ENCODE measurements at regions not wholly inside any gene's neighbourhood (a gene's known extent, or its start where the extent isn't known, plus 50 kb on each side); places are given as distances from the start of the nearest gene placed in this dataset.

GRCh38 chr2:210844016-210844415, 287.6 kb downstream of the CPS1 start:
- no peak overlapping the region for H3K9ac ChIP-seq (ENCODE audit: low read depth in 1 of 2, low read length in 2 of 2)
- TF ChIP-seq HNF4G (IDR thresholded peaks at IDR 0.05) (no peak), REST (IDR thresholded peaks at IDR 0.05) (no peak), NR2F2 (IDR thresholded peaks at IDR 0.05) (no peak), CTCF (IDR thresholded peaks at IDR 0.05; ENCODE audit: low read depth, low read length, missing input control) (no peak), ZBTB33 (IDR thresholded peaks at IDR 0.05) (no peak), YY1 (IDR thresholded peaks at IDR 0.05) (no peak), SP1 (IDR thresholded peaks at IDR 0.05) (no peak), ATF3 (IDR thresholded peaks at IDR 0.05) (no peak), FOXA1 (IDR thresholded peaks at IDR 0.05) (no peak), MAX (IDR thresholded peaks at IDR 0.05) (no peak), TAF1 (conservative IDR thresholded peaks at IDR 0.05) (no peak), RAD21 (IDR thresholded peaks at IDR 0.05) (no peak), EGR1 (IDR thresholded peaks at IDR 0.05; ENCODE audit: low read depth in 2 of 2) (no peak), HNF4A (conservative IDR thresholded peaks at IDR 0.05) (no peak), JUND (IDR thresholded peaks at IDR 0.05) (no peak), GABPA (IDR thresholded peaks at IDR 0.05 in 1 of 2, conservative IDR thresholded peaks at IDR 0.05 in 1 of 2) (no peak), FOXA2 (IDR thresholded peaks at IDR 0.05) (no peak), RXRA (IDR thresholded peaks at IDR 0.05) (no peak)
- 89% methylated on average over 1 of the region's 1 CpG for WGBS
- no peak overlapping the region for H3K4me3 ChIP-seq (ENCODE audit: low read depth in 1 of 3, low read length in 3 of 3)
- no peak for DNase-seq (ENCODE audit: low spot score)
- peaks cover 0 to 3% (median 0%) of the 10 kb centered on the region in 4 donors for H3K27me3 ChIP-seq (ENCODE audit: control insufficient read depth in 4 of 4, insufficient read depth in 4 of 4, low read length in 3 of 4)
- H3K27ac ChIP-seq (ENCODE audit: low read depth in 1 of 2, low read length in 2 of 2) = no peak overlapping the region
- H3K9me3 ChIP-seq (ENCODE audit: control insufficient read depth in 4 of 4, low read length in 3 of 4) = no peaks in the 10 kb centered on the region
- no peaks in the 10 kb centered on the region for H3K4me1 ChIP-seq (ENCODE audit: control insufficient read depth in 4 of 4, insufficient read depth in 4 of 4, low read length in 3 of 4)
- no peaks in the 10 kb centered on the region for H3K36me3 ChIP-seq (ENCODE audit: control insufficient read depth in 4 of 4, insufficient read depth in 3 of 4, low read depth in 1 of 4, low read length in 3 of 4)

All from liver (tissue), 8 donors.